A549 (cell line): ENCODE measurements at regions not wholly inside any gene's neighbourhood (a gene's known extent, or its start where the extent isn't known, plus 50 kb on each side); places are given as distances from the start of the nearest gene placed in this dataset.

Source experiments
- ATAC-seq, 2 experiments: fragments of 200-7000 bp in 1 of 2; fragments of >200 bp in 1 of 2; cut with Nextera tagmentation in 1 of 2; cut with Tn5 transposase in 1 of 2; 3 replicates each; pipeline versions ENCODE4 v1.8.0 to v1.9.1; 2018 to 2020; ENCODE audit warnings: mild to moderate bottlenecking in 1 of 2, moderate library complexity in 1 of 2
- CTCF ChIA-PET: fragments of 300-600 bp; sonication (Branson Sonifier 250); formaldehyde crosslinking; extraction: SDS; loops from one replicate; lab custom pipeline; 2021; ENCODE audit warnings: antibody characterized with exemption, inconsistent platforms; lab: Yijun Ruan, JAX
- POLR2A ChIA-PET: fragments of 350-600 bp; formaldehyde crosslinking; extraction: SDS; loops from one replicate; lab custom pipeline; 2021; ENCODE audit warnings: antibody characterized with exemption, inconsistent platforms; lab: Yijun Ruan, JAX
- DNase-seq, 2 experiments: peaks; one replicate each; pipeline versions ENCODE4 v3.0.0 to v3.0.0-alpha.2; 2011 to 2016; ENCODE audit warnings: low read depth in 1 of 2, low spot score in 1 of 2
- FAIRE-seq: peaks from 2 replicates; lab custom pipeline; 2011; peaks lifted over from hg19 to GRCh38; lab: Jason Lieb, UNC
- H3K27ac ChIP-seq, 2 experiments: fragments of >200 bp; sonication (Bioruptor Twin); formaldehyde crosslinking; 3 replicates each; pipeline ENCODE4 v1.5.1; 2016 to 2017
- H3K4me1 ChIP-seq: fragments of >200 bp; sonication (Bioruptor Twin); formaldehyde crosslinking; 3 replicates; pipeline ENCODE4 v1.6.1; 2016
- H3K4me2 ChIP-seq: fragments of >200 bp; sonication (Bioruptor Twin); formaldehyde crosslinking; 3 replicates; pipeline ENCODE4 v1.6.1; 2016
- H3K4me3 ChIP-seq: fragments of >200 bp; sonication (Bioruptor Twin); formaldehyde crosslinking; 3 replicates; pipeline ENCODE4 v1.5.1; 2016
- H3K9me3 ChIP-seq: fragments of >200 bp; sonication (Bioruptor Twin); formaldehyde crosslinking; 3 replicates; pipeline ENCODE4 v1.6.1; 2016
- CBX8 ChIP-seq: fragments of 200-600 bp; sonication (generic); IDR thresholded peaks from 2 replicates; pipeline ENCODE4 v1.6.1; 2016
- CEBPB ChIP-seq, 2 experiments: fragments of >200 bp in 1 of 2; sonication (Bioruptor Twin) in 1 of 2; formaldehyde crosslinking in 1 of 2; IDR thresholded peaks; 2 replicates each; pipeline ENCODE4 v1.6.1; 2012 to 2016
- CHD4 ChIP-seq: fragments of 200-600 bp; sonication (generic); IDR thresholded peaks from 2 replicates; pipeline ENCODE4 v1.6.1; 2016; ENCODE audit warnings: antibody characterized with exemption, mild to moderate bottlenecking, borderline replicate concordance
- EHMT2 ChIP-seq: fragments of 200-600 bp; sonication (generic); IDR thresholded peaks from 2 replicates; pipeline ENCODE4 v1.6.1; 2016; ENCODE audit warnings: antibody characterized with exemption, low read depth, mild to moderate bottlenecking, moderate library complexity
- EP300 ChIP-seq, 2 experiments: fragments of >200 bp; sonication (Bioruptor Twin); formaldehyde crosslinking; IDR thresholded peaks; 2 replicates in 1 of 2; 3 replicates in 1 of 2; pipeline ENCODE4 v1.6.1; 2016 to 2017
- FOSL2 ChIP-seq, 2 experiments: fragments of 450-650 bp in 1 of 2; fragments of >200 bp in 1 of 2; sonication (Bioruptor Twin) in 1 of 2; formaldehyde crosslinking; IDR thresholded peaks; 2 replicates each; pipeline versions ENCODE4 v1.5.0 to v1.6.1; 2016 to 2020; ENCODE audit warnings: mild to moderate bottlenecking in 1 of 2, moderate library complexity in 1 of 2
- GATA3 ChIP-seq: IDR thresholded peaks from 2 replicates; pipeline ENCODE4 v1.6.1; 2012; ENCODE audit warnings: borderline replicate concordance
- HDAC2 ChIP-seq: fragments of 200-600 bp; sonication (generic); IDR thresholded peaks from 2 replicates; pipeline ENCODE4 v1.6.1; 2016
- HOXA7 ChIP-seq: fragments of 250-450 bp; sonication (Bioruptor Pico); IDR thresholded peaks from 2 replicates; pipeline ENCODE4 v1.5.0; 2020; ENCODE audit warnings: mild to moderate bottlenecking, moderate library complexity
- HOXB13 ChIP-seq: fragments of 250-450 bp; sonication (Bioruptor Pico); IDR thresholded peaks from 2 replicates; pipeline ENCODE4 v1.5.0; 2020; ENCODE audit warnings: low read depth, mild to moderate bottlenecking, moderate library complexity
- JUN ChIP-seq, 2 experiments: fragments of >200 bp; sonication (Bioruptor Twin); formaldehyde crosslinking; IDR thresholded peaks; 2 replicates in 1 of 2; 3 replicates in 1 of 2; pipeline ENCODE4 v1.6.1; 2016 to 2017
- JUNB ChIP-seq: fragments of >200 bp; sonication (Bioruptor Twin); formaldehyde crosslinking; IDR thresholded peaks from 2 replicates; pipeline ENCODE4 v1.6.1; 2016
- MYC ChIP-seq: IDR thresholded peaks from 2 replicates; pipeline ENCODE4 v1.6.1; 2012; ENCODE audit warnings: mild to moderate bottlenecking, inconsistent platforms, low read length, improper control_type of control experiment, borderline replicate concordance
- NFE2L2 ChIP-seq: fragments of 150-350 bp; conservative IDR thresholded peaks from 2 replicates; pipeline ENCODE4 v1.6.1; 2014; ENCODE audit warnings: low read length
- NR3C1 ChIP-seq: fragments of >200 bp; sonication (Bioruptor Twin); formaldehyde crosslinking; IDR thresholded peaks from 3 replicates; pipeline ENCODE4 v1.6.1; 2017
- POLR2A ChIP-seq: IDR thresholded peaks from 2 replicates; pipeline ENCODE4 v1.6.1; 2012; ENCODE audit warnings: mild to moderate bottlenecking, low read length
- RAD21 ChIP-seq, 2 experiments: fragments of >200 bp in 1 of 2; sonication (Bioruptor Twin) in 1 of 2; formaldehyde crosslinking in 1 of 2; IDR thresholded peaks in 1 of 2; conservative IDR thresholded peaks in 1 of 2; 2 replicates in 1 of 2; 3 replicates in 1 of 2; pipeline ENCODE4 v1.6.1; 2012 to 2018; ENCODE audit warnings: inconsistent platforms in 1 of 2
- RFX5 ChIP-seq: fragments of 450-650 bp; IDR thresholded peaks from 2 replicates; pipeline ENCODE4 v1.7.1; 2014; ENCODE audit warnings: antibody characterized with exemption, mild to moderate bottlenecking, moderate library complexity
- RNF2 ChIP-seq: fragments of 200-600 bp; sonication (generic); IDR thresholded peaks from 2 replicates; pipeline ENCODE4 v1.6.1; 2016; ENCODE audit warnings: low read depth, mild to moderate bottlenecking, antibody characterized with exemption, moderate library complexity, borderline replicate concordance
- SMC3 ChIP-seq: fragments of >200 bp; sonication (Bioruptor Twin); formaldehyde crosslinking; IDR thresholded peaks from 3 replicates; pipeline ENCODE4 v1.6.1; 2018; ENCODE audit warnings: inconsistent platforms
- TFCP2L1 ChIP-seq: fragments of 250-450 bp; sonication (Bioruptor Pico); IDR thresholded peaks from 2 replicates; pipeline ENCODE4 v1.5.0; 2021; ENCODE audit warnings: mild to moderate bottlenecking
- ZNF302 ChIP-seq: fragments of 250-450 bp; sonication (Bioruptor Pico); IDR thresholded peaks from 2 replicates; pipeline ENCODE4 v1.9.0; 2021; ENCODE audit warnings: inconsistent platforms, mild to moderate bottlenecking, moderate library complexity
- WGBS: methylation state at CpG from one replicate; pipeline ENCODE4 v1.1.6; 2017; ENCODE audit errors: missing lambda C conversion rate; 5-methylcytosine and 5-hydroxymethylcytosine counted together
- TF ChIP-seq, protein P1 (sequence below): fragments of 250-450 bp; sonication (Bioruptor Pico); IDR thresholded peaks from 2 replicates; pipeline ENCODE4 v1.5.0; 2021; ENCODE audit warnings: mild to moderate bottlenecking, moderate library complexity, borderline replicate concordance
- TF ChIP-seq, protein P2 (sequence below): fragments of >200 bp; sonication (Bioruptor Twin); formaldehyde crosslinking; IDR thresholded peaks from 3 replicates; pipeline ENCODE4 v1.5.1; 2016
- TF ChIP-seq, protein P3 (sequence below): fragments of 150-350 bp; IDR thresholded peaks from 2 replicates; pipeline ENCODE4 v1.6.1; 2014; ENCODE audit warnings: low read depth, mild to moderate bottlenecking, low read length
- TF ChIP-seq, protein P4 (sequence below): IDR thresholded peaks from 2 replicates; pipeline ENCODE4 v1.6.1; 2012
- TF ChIP-seq, protein P5 (sequence below): fragments of 250-450 bp; sonication (Bioruptor Pico); IDR thresholded peaks from 2 replicates; pipeline ENCODE4 v1.5.0; 2020; ENCODE audit warnings: low read depth, mild to moderate bottlenecking, moderate library complexity
- TF ChIP-seq, protein P6 (sequence below): IDR thresholded peaks from 2 replicates; pipeline ENCODE4 v1.6.1; 2012
- TF ChIP-seq, protein P7 (sequence below): IDR thresholded peaks from 2 replicates; pipeline ENCODE4 v1.6.1; 2012; ENCODE audit warnings: low read depth, borderline replicate concordance

DNA sequence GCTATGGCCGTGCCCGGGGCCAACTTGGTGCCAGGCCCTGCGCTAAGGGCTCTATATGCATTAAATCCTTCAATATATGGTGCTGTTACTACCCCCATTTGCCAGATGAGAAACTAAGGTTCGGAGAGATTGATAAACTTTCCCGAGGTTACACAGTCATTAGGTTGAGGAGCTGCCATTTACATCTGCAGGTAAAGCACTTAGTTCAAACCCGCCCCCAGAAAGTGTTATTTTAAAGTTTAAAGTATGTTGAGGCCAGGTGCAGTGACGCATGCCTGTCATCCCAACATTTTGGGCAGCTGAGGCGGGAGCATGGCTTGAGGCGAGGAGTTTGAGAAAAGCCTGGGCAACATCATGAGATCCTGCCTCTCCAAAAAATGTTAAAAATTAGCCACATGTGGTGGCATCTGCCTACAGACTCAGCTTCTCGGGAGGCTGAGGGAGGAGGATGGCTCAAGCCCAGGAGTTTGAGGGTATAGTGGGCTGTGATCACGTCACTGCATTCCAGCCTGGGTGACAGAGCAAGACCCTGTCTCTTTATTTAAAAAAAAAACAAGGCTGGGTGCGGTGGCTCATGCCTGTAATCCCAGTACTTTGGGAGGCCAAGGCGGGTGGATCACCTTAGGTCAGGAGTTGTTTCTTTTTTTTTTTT, 264.7 kb downstream of the PARN start:
- FAIRE-seq: no peak
- TF ChIP-seq MYC: no peak
- TF ChIP-seq CBX8: no peak
- TF ChIP-seq NR3C1: no peak
- TF ChIP-seq, protein P1, sequence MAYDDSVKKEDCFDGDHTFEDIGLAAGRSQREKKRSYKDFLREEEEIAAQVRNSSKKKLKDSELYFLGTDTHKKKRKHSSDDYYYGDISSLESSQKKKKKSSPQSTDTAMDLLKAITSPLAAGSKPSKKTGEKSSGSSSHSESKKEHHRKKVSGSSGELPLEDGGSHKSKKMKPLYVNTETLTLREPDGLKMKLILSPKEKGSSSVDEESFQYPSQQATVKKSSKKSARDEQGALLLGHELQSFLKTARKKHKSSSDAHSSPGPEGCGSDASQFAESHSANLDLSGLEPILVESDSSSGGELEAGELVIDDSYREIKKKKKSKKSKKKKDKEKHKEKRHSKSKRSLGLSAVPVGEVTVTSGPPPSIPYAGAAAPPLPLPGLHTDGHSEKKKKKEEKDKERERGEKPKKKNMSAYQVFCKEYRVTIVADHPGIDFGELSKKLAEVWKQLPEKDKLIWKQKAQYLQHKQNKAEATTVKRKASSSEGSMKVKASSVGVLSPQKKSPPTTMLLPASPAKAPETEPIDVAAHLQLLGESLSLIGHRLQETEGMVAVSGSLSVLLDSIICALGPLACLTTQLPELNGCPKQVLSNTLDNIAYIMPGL (CRISPR knock-in tag): no peak
- TF ChIP-seq, protein P2, sequence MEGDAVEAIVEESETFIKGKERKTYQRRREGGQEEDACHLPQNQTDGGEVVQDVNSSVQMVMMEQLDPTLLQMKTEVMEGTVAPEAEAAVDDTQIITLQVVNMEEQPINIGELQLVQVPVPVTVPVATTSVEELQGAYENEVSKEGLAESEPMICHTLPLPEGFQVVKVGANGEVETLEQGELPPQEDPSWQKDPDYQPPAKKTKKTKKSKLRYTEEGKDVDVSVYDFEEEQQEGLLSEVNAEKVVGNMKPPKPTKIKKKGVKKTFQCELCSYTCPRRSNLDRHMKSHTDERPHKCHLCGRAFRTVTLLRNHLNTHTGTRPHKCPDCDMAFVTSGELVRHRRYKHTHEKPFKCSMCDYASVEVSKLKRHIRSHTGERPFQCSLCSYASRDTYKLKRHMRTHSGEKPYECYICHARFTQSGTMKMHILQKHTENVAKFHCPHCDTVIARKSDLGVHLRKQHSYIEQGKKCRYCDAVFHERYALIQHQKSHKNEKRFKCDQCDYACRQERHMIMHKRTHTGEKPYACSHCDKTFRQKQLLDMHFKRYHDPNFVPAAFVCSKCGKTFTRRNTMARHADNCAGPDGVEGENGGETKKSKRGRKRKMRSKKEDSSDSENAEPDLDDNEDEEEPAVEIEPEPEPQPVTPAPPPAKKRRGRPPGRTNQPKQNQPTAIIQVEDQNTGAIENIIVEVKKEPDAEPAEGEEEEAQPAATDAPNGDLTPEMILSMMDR: no peak
- TF ChIP-seq, protein P3, sequence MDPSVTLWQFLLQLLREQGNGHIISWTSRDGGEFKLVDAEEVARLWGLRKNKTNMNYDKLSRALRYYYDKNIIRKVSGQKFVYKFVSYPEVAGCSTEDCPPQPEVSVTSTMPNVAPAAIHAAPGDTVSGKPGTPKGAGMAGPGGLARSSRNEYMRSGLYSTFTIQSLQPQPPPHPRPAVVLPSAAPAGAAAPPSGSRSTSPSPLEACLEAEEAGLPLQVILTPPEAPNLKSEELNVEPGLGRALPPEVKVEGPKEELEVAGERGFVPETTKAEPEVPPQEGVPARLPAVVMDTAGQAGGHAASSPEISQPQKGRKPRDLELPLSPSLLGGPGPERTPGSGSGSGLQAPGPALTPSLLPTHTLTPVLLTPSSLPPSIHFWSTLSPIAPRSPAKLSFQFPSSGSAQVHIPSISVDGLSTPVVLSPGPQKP: no peak
- no peak for TF ChIP-seq NFE2L2
- TF ChIP-seq CHD4: no peak
- TF ChIP-seq EP300 (IDR thresholded peaks at IDR 0.05): peak; percentile 83 to 93; a peak in 4 of 5 replicates
- TF ChIP-seq GATA3: peak; percentile 85; the same call in 1 of the 2 replicates
- 0 out of 2 replicates have a peak, but pooled peaks have one; percentile 39 for TF ChIP-seq TFCP2L1 (CRISPR knock-in tag)
- peak; percentile 28; the same call in 1 of the 2 replicates for TF ChIP-seq FOSL2 (IDR thresholded peaks at IDR 0.05)
- peak; percentile 75 for TF ChIP-seq FOSL2 (CRISPR knock-in tag; IDR thresholded peaks at IDR 0.05)
- TF ChIP-seq, protein P4, sequence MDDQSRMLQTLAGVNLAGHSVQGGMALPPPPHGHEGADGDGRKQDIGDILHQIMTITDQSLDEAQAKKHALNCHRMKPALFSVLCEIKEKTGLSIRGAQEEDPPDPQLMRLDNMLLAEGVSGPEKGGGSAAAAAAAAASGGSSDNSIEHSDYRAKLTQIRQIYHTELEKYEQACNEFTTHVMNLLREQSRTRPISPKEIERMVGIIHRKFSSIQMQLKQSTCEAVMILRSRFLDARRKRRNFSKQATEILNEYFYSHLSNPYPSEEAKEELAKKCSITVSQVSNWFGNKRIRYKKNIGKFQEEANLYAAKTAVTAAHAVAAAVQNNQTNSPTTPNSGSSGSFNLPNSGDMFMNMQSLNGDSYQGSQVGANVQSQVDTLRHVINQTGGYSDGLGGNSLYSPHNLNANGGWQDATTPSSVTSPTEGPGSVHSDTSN: 0 out of 2 replicates have a peak, but pooled peaks have one; percentile 39
- peak; percentile 67 for TF ChIP-seq JUNB
- peak; percentile 5 to 40; a peak in 2 of 4 replicates for TF ChIP-seq CEBPB (IDR thresholded peaks at IDR 0.05)
- TF ChIP-seq EHMT2: no peak
- no peak for TF ChIP-seq HDAC2
- TF ChIP-seq HOXA7 (CRISPR knock-in tag): peak; percentile 56; the same call in 1 of the 2 replicates
- TF ChIP-seq, protein P5, sequence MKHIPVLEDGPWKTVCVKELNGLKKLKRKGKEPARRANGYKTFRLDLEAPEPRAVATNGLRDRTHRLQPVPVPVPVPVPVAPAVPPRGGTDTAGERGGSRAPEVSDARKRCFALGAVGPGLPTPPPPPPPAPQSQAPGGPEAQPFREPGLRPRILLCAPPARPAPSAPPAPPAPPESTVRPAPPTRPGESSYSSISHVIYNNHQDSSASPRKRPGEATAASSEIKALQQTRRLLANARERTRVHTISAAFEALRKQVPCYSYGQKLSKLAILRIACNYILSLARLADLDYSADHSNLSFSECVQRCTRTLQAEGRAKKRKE (CRISPR knock-in tag): 0 out of 2 replicates have a peak, but pooled peaks have one; percentile 63
- peak in 1 of 2 experiments; percentile 30; a peak in 2 of 5 replicates for TF ChIP-seq RAD21 (conservative IDR thresholded peaks at IDR 0.05 in 1 of 2, IDR thresholded peaks at IDR 0.05 in 1 of 2)
- TF ChIP-seq, protein P6, sequence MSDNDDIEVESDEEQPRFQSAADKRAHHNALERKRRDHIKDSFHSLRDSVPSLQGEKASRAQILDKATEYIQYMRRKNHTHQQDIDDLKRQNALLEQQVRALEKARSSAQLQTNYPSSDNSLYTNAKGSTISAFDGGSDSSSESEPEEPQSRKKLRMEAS: peak; percentile 67
- no peak for TF ChIP-seq RNF2
- no peak for TF ChIP-seq POLR2A
- TF ChIP-seq RFX5: no peak
- TF ChIP-seq, protein P7, sequence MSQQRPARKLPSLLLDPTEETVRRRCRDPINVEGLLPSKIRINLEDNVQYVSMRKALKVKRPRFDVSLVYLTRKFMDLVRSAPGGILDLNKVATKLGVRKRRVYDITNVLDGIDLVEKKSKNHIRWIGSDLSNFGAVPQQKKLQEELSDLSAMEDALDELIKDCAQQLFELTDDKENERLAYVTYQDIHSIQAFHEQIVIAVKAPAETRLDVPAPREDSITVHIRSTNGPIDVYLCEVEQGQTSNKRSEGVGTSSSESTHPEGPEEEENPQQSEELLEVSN: 0 out of 2 replicates have a peak, but pooled peaks have one; percentile 44
- TF ChIP-seq JUN (IDR thresholded peaks at IDR 0.05): peak; percentile 57 to 60
- TF ChIP-seq ZNF302 (CRISPR knock-in tag): no peak
- peak; percentile 16; the same call in 1 of the 3 replicates for TF ChIP-seq SMC3
- TF ChIP-seq HOXB13 (CRISPR knock-in tag): peak; percentile 14; the same call in 1 of the 2 replicates
- peaks cover 41% of the 10 kb centered on the region for H3K4me1 ChIP-seq
- CTCF ChIA-PET: interaction anchor here (0.5 to 1.6 kb wide), 13 partner anchors 9 to 166 kb away, joined by 3 to 5 read pairs (median 3); no protein-coding TSS in a partner anchor
- ATAC-seq: peak; percentile 72 to 75
- peak in 1 of 2 experiments; percentile 95 for DNase-seq
- peak overlapping the region; percentile 98 to 99 for H3K27ac ChIP-seq
- peaks cover 7% of the 10 kb centered on the region for H3K9me3 ChIP-seq
- POLR2A ChIA-PET: interaction anchor here (0.6 to 1.6 kb wide), 5 partner anchors 39 to 153 kb away, joined by 3 to 10 read pairs (median 4); no protein-coding TSS in a partner anchor
- H3K4me3 ChIP-seq: peak overlapping the region; percentile 13; the same call in 2 of the 3 replicates
- peak overlapping the region; percentile 75 for H3K4me2 ChIP-seq
- 33% methylated on average over 13 of the region's 13 CpGs for WGBS
